GM18867 (cell line): ENCODE measurements at regions not wholly inside any gene's neighbourhood (a gene's known extent, or its start where the extent isn't known, plus 50 kb on each side); places are given as distances from the start of the nearest gene placed in this dataset.
"Not testable (repeated sequence)": the region's sequence is repeated elsewhere in the genome, so short reads cannot be mapped to it uniquely, and the experiment has no call there.

Experiments
- ATAC-seq: cut with Tn5 transposase; IDR thresholded peaks from one replicate; pipeline ENCODE4 v1.9.1; 2021; ENCODE audit warnings: mild to moderate bottlenecking, moderate library complexity; ENCODE audit not compliant: unreplicated experiment

GRCh38 chr3:84666468-84666867, 292.3 kb upstream of the CADM2 start:
- no peak for ATAC-seq

GRCh38 chr3:84679211-84679610, 279.6 kb upstream of the CADM2 start:
- no peak for ATAC-seq

- no peak for ATAC-seq
These were observed 278.1 kb upstream of the CADM2 start for GRCh38 chr3:84680700-84681099.

GRCh38 chr3:84683493-84683892, 275.3 kb upstream of the CADM2 start:
- no peak for ATAC-seq

GRCh38 chr3:84685467-84685866, 273.3 kb upstream of the CADM2 start:
- no peak for ATAC-seq

GRCh38 chr3:84692261-84692660, 266.5 kb upstream of the CADM2 start:
- no peak for ATAC-seq

GRCh38 chr3:84710288-84710687, 248.5 kb upstream of the CADM2 start:
- ATAC-seq, result not testable (repeated sequence)

GRCh38 chr3:84717894-84718293, 240.9 kb upstream of the CADM2 start:
- ATAC-seq, result no peak

GRCh38 chr3:84724877-84725276, 233.9 kb upstream of the CADM2 start:
- peak; percentile 90 for ATAC-seq

- no peak for ATAC-seq
These were observed 231.2 kb upstream of the CADM2 start for GRCh38 chr3:84727616-84728015.

- not testable (repeated sequence) for ATAC-seq
These were observed 224.1 kb upstream of the CADM2 start for GRCh38 chr3:84734731-84735130.

- no peak for ATAC-seq
These were observed 220.7 kb upstream of the CADM2 start for GRCh38 chr3:84738086-84738485.

GRCh38 chr3:84742915-84743425, 215.8 kb upstream of the CADM2 start:
- no peak for ATAC-seq

GRCh38 chr3:84744130-84744529, 214.7 kb upstream of the CADM2 start:
- no peak for ATAC-seq

- no peak for ATAC-seq
These were observed 202.9 kb upstream of the CADM2 start for GRCh38 chr3:84755860-84756259.

GRCh38 chr3:84759361-84759760, 199.4 kb upstream of the CADM2 start:
- ATAC-seq, result no peak

- ATAC-seq, result no peak
These were observed 185.9 kb upstream of the CADM2 start for GRCh38 chr3:84772841-84773240.

GRCh38 chr3:84783281-84783680, 175.5 kb upstream of the CADM2 start:
- no peak for ATAC-seq

GRCh38 chr3:84789961-84790360, 168.8 kb upstream of the CADM2 start:
- no peak for ATAC-seq

GRCh38 chr3:84806958-84807357, 151.8 kb upstream of the CADM2 start:
- no peak for ATAC-seq

- ATAC-seq, result no peak
These were observed 138.7 kb upstream of the CADM2 start for GRCh38 chr3:84820126-84820525.

- no peak for ATAC-seq
These were observed 137.9 kb upstream of the CADM2 start for GRCh38 chr3:84820906-84821305.

GRCh38 chr3:84825817-84826216, 133.0 kb upstream of the CADM2 start:
- ATAC-seq, result no peak

GRCh38 chr3:84830476-84830875, 128.3 kb upstream of the CADM2 start:
- ATAC-seq, result no peak
